ENCODE measurements at regions not wholly inside any gene's neighbourhood (a gene's known extent, or its start where the extent isn't known, plus 50 kb on each side); places are given as distances from the start of the nearest gene placed in this dataset.

DNA sequence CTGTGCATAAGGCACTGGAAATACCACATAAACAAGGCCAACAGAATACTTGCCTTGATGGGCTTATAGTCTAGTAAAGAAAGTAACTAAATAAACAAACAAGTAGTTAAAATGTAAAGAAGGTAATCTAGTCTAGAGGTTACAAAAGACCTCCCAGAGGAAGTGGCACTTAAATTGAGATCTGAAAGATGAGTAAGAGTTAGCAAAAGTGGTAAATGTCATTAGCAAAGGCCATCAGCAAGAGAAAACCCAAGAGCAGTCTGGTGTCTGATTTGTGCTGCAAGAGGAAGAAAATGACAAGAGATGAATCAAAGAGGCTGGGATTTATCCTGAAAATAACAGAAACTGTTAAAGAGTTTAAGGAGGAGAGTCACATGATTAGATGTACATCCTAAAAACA is 96.6 kb upstream of the SMLR1 start:
- intact Hi-C loops (cut with DNase I, micrococcal nuclease): no loop called here
- DNase-seq (no peak), ATAC-seq (no peak)

DNA sequence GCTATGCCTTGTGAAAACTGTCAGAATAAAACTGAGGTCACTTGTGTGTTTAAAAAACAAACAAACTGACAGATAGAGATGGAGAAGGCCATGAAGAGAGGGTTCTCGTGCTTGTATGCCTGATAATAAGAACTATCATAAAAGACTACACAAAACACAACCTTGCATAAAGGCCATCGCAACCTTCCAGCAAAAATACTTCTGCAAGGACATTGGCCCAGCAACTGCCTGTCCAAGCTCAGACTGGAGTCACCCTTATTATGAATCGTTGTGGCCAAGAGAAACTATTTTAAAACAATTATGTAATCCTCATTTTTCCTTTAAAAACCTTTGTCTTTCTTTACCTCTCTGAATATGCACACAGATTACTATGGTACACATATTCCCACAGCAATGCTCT is 93.0 kb upstream of the SMLR1 start:
- DNase-seq: no peak
- intact Hi-C loops (cut with DNase I, micrococcal nuclease): no loop called here
- no peak for ATAC-seq

DNA sequence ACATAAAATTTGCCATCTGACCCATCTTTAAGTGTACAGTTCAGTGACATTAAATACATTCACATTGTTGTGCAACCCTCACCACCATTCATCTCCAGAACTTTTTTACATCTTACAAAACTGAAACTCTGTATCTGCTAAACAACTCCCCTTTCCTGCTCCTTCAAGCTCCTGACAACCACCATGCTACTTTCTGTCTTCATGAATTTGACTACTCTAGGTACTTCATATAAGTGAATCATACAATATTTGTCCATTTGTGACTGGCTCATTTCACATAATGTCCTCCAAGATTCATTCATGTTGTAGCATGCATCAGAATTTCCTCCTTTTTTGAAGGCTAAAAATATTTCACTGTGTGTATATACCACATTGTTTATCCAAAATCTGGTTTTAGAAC is 86.9 kb upstream of the SMLR1 start:
- intact Hi-C loops (cut with DNase I, micrococcal nuclease): no loop called here
- no peak for DNase-seq
- ATAC-seq: no peak

DNA sequence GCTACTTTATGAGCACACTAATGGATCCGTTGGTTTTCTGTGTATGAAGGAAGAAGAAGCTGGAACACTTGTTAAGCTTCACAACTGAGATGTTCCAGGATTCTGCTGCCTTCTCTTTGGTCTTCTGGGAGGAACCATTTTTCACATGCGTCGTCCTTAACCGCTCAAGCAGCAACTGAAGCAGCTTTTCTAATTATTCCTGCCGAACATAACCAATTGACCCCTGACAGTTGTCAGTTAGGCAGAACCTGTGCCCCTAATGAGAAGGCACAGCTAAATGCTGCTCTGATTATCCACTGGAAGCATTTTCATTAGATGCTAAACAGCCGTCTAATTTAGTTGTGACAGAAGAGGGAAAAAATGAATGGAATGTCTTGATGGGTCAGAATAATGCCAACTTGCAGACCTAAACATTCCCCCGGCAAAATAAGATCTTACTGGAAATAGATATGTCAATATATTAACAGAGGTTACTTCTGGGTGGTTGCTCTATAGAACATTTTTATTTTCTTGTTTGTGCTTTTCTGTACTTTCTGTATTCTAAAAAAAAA is 85.0 kb upstream of the SMLR1 start:
- intact Hi-C loops (cut with DNase I, micrococcal nuclease): no loop called here
- ATAC-seq (no peak), DNase-seq (no peak)

DNA sequence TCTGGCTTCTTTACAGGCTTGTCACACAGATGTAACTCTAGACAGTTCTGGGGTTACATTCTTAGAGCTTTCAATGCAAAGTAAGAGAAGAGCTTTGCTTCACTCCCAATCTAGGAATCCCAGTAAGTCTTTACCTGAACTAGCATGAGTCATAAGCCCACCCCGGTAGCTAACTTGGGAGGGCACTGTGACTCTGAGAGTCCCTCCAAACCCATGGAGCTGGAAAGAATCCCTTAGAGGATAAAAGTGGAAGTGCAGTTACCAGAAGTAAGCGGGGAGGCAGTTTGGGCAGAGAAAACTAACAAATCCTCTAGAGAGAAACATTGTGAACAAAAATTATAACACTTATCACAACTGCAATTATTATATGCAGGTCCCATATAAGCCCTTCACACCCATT is 84.0 kb upstream of the SMLR1 start:
- intact Hi-C loops (cut with DNase I, micrococcal nuclease): no loop called here
- ATAC-seq (no peak), DNase-seq (no peak)

DNA sequence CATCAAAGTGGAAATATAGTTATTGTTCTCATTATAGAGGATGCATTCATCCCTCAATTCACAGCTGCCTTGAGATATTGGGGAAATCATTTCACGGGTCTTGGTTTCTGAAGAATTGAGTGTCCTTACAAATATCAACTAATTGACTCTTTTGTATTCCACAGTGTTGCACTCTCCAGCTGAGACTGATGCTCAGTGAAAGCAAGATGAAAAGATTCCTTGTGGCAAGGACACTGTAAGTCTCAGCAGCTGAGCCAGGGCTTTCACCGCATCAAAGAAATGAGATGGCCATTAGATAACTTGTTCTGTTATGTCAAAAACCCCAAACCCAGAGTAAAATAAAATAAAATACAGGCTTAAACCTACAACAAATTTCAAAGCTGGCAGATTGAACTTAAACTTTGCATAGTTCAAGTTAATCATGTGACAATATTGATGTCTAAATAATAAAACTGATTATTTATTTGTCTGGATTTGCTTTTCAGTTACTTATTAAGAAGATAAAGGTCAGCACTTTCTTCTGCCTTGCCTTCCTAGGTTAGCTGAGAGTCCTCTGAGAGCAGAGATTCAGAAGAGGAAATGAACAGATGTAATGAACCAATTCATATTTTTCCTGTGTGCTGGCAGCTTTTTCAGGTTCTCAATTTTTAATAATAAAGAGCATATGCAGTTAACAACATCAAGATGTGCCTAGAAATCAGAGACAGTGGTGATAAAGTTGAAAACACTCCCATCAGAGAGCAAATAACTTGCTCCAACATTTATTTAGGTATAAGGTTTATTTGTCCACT is 82.4 kb upstream of the SMLR1 start:
- DNase-seq (no peak), ATAC-seq (no peak)
- intact Hi-C loops (cut with DNase I, micrococcal nuclease): no loop called here

DNA sequence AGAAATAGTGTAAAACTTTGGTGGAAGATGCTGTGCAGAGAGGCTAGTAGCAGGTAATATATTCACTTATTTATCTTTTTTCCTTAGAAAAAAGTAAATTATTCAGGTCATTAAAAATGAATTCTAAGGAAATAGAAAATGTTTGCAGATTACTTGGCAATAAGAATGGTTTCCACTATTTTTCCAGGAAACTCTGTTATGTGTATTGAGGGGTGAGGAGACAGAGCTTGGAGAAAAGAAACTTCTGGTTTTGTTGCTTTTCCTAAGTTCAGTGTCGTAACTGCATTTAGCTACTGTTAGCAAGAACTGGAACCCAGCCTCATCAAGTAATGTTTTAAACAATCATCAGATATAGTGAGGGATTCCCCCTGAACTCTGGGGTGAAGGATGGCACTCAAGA is 79.2 kb upstream of the SMLR1 start:
- DNase-seq: no peak
- no peak for ATAC-seq
- intact Hi-C loops (cut with DNase I, micrococcal nuclease): no loop called here

DNA sequence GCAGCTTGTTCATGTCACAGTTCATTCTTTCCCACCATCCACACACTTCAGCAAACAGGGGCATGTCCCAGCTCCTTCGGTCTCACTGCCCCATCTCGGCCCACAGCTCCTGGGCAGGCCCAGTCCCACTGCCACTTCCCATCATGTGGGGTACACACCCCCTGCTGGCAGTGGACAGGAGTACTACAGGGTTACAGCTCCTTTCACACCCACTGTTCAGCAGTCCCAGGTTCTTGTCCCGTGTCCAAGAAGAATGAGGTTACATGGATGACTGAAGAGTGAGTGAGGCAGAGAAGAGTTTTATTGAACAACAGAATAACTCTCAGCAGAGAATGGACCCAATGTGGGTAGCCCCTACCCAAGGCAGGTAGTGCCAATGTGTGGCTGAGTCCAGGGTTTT is 77.8 kb upstream of the SMLR1 start:
- no peak for DNase-seq
- ATAC-seq: no peak
- intact Hi-C loops (cut with DNase I, micrococcal nuclease): no loop called here

DNA sequence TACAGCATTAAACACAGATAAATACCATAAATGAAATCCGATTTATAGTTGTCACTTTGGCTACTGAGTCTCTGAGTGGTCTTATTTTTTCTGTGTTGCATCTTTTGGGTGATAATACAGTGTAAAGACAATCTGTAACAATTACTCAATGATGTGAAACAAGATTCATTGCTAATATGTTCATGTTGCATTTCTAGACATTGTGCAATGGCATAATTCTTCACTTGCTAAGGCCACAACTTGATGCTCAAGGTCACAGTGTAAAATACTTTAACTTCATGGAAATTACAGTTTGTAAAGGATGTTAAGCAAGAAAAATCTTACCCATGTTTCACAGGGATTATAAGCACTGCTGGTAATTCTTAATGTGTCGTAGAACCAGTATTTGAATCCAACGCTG is 74.9 kb upstream of the SMLR1 start:
- no peak for ATAC-seq
- intact Hi-C loops (cut with DNase I, micrococcal nuclease): no loop called here
- DNase-seq: no peak

DNA sequence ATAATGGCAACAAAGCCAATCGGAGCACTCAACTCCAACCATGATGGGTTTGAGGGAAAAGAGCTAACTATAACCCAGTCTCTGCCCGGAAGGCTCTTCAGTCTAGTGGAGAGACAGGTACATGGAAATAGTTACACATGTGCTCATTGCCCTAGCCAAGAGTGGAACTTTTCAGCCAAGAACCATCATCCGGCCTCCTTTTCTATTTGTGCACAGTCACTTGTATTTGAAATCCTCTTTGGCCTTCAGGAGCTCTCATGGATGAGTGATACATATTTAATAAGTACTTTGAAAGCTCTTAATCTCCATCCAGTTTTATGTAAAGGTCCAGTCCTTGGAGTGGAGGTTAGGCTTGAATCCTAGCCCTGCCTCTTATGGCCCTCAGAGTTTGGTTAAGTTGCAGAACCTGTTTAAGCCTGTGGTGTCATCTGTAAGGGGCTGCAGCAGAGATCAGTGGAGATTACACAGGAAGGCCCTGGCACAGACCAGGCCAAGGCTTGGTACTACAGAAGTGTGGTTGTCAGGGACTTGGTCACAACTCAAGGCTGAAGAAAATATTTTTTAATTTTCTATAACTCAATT is 72.3 kb upstream of the SMLR1 start:
- ATAC-seq: no peak

DNA sequence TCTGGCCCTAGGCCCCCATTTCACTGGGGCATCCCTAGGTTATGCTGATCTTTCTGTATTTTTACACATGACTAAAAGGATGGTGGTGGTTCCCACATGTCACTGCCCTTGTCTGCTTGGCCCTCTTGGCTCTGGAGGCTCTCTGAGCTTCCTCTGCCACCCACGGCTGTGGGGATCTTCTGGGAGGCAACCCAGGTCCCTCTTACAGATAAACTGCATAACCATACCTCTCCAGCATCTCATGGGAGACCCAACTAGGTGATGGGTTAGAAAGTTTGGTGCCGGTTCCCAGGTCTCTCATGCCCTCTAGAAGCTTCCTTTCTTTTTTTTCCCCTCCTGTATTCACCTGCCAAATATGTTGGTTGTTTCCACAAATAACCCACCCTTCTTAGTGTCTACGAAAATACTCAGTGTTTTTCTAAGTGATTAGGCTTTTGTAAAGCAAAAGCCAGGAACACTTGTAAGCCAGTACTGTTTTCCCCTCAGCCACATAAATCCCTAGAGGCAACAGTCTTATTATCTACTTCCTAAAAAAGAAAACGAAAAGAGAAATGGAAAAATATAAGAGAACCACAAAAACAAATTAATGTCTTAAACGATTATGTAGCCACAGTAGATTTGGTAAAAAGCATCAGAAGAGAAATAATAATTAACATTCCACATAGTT is 71.7 kb upstream of the SMLR1 start:
- DNase-seq (no peak), ATAC-seq (no peak)
- intact Hi-C loops (cut with DNase I, micrococcal nuclease): no loop called here

More for the DNA sequence above, 72.3 kb upstream of the SMLR1 start:
- intact Hi-C loops (cut with DNase I, micrococcal nuclease): no loop called here
- DNase-seq: no peak

DNA sequence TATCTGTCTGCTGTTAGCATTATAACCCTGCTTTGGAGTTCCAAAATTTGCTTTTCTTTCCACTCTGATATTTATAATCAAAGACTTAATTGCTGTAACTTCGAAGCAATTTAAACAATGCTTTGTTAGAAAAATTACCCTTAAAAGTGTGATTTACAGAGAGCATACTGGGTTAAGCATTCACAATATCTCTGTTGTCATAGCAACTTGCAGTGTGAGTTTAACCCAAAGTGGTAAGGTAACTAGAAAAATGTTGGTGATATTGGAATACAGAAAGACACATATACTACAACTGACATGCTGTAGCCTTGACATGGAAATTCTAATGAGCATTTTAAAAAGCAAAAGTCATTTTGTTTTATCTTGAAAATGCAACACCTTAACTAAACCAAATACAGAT is 70.4 kb upstream of the SMLR1 start:
- intact Hi-C loops (cut with DNase I, micrococcal nuclease): no loop called here

DNA sequence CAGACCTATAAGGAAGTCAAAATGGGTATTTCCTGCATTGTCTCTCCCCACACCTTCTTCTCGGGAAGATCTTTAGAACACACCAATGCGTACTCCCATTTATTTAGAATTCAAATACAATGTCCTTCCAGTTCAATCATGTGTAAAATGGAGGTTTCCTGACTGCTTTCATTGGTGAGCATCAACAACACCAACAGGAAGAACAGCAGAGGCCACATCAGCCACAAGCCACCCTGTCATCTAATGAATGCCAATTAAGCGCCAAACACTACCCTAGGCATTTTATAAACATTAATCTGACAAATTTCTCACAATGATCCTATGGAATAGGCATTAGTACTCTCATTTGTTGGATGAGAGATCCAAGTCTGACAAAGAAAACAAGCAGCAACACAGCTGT is 68.4 kb upstream of the SMLR1 start:
- DNase-seq (no peak), ATAC-seq (no peak)
- intact Hi-C loops (cut with DNase I, micrococcal nuclease): no loop called here

More for the DNA sequence above, 70.4 kb upstream of the SMLR1 start:
- DNase-seq (no peak), ATAC-seq (no peak)

DNA sequence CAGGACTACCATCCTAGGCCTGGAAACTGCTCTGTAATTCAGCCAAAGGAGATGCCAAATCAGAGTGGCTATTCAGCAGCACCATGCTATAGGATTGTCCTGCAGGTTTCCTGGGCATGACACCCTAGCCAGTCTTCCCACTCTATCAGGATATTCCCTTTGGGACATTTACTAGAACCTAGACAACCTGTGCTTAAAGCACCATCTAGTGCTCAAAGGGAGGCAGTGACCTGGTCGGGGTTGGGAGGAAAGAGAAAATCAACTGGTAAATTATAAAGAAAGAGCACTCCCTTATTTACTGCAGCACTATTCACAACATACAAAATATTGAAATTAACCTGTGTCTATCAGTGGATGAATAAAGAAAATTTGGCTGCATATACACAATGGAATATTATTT is 67.2 kb upstream of the SMLR1 start:
- DNase-seq (peak in 1 of 2 donors; percentile 11), ATAC-seq (peak; percentile 70)
- intact Hi-C loops (cut with DNase I, micrococcal nuclease): no loop called here

DNA sequence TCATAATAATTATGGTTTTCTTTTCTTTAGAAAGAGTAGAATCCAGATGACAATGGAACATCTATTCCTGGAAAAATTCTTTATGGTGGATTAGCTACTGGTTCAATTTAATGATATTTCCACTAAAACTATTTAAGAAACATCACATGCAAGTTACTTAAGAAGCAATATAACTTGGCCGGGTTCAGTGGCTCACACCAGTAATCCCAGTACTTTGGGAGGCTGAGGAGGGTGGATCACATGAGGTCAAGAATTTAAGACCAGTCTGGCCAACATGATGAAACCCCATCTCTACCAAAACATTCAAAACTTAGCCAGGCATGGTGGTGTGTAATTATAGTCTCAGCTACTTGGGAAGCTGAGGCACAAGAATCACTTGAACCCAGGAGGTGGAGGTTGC is 65.9 kb upstream of the SMLR1 start:
- ATAC-seq: no peak
- intact Hi-C loops (cut with DNase I, micrococcal nuclease): no loop called here
- DNase-seq: no peak

DNA sequence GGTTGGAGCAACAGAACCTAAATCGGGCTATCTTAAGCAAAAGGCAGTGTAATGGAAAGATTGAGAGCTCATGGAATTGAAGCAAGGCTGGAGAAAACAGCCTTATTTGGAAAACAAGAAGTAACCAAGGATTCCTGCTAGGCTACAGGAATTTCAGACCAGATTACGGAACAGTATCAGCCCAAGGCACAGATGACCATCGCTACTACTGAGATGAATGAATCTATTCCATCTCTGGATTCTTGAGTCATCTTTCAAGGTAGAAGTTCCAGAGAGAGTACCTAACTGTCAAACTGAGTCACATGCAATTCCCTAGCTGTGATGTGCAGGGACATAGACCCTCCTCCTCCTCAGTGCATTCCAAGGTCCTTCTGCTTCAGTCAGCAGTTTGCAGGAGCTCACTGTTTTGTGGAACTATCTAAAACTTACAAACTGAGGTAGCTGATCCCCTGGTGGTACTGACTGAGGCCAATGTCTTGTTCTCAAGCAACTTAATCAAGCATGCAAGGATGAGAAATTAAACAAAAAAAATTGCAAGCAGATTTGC is 62.0 kb upstream of the SMLR1 start:
- intact Hi-C loops (cut with DNase I, micrococcal nuclease): no loop called here
- ATAC-seq (no peak), DNase-seq (no peak)

DNA sequence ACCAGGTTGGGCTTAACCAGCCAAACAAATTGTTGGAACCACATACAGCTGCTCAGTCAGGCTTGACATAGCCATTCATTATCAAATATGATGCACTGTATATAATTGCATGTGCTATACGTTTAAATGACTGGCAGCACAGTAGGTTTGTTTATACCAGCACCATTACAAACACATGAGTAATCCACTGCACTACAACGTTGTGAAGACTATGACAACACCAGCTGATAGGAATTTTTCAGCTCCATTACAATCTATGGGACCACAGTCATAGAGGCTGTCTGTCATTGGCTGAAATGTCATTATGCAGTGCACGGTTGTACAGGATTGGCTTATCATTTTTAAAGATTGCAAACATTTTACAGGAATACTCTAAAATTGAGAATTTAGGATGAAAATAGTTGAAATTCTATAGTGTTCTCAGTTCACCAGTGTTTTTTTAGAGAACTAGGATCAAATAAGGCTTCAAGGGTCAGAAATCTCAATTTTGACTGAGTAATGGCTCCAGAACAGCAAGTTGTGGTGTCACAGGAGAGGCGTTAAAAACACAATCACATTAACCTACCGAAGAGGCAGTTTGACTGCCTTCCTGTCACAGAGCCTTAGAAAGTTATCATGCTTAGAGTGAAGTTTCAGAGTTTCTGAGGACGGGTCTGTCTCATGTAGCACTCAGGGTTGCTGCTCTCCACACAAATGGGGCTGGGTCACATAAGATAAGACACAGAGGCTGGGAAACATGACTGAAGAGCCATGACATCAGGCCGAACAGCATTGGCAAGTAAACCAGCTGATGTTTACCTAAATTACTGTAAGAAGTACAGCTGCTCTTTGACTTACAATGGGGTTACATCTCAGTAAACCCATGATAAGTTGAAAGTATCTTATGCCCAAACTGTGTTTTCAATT is 60.7 kb upstream of the SMLR1 start:
- DNase-seq (no peak), ATAC-seq (no peak)
- intact Hi-C loops (cut with DNase I, micrococcal nuclease): no loop called here

DNA sequence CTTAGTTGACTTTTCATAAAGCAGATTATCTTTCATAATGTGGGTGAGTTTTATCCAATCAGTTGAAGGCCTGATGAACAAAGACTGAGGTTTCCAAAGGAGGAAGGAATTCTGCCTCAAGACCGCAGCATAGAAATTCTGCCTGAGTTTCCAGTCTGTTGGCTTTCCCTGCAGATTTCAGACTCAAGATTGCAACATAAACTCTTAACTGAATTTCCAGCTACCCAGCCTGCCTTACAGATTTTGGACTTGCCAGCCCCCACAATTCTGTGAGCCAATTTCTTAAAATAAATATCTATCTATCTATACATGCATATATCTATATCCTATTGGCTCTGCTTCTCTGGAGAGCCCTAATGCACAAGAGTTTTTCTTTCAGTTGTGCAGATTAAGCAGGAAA is 57.3 kb upstream of the SMLR1 start:
- intact Hi-C loops (cut with DNase I, micrococcal nuclease): no loop called here
- no peak for DNase-seq

DNA sequence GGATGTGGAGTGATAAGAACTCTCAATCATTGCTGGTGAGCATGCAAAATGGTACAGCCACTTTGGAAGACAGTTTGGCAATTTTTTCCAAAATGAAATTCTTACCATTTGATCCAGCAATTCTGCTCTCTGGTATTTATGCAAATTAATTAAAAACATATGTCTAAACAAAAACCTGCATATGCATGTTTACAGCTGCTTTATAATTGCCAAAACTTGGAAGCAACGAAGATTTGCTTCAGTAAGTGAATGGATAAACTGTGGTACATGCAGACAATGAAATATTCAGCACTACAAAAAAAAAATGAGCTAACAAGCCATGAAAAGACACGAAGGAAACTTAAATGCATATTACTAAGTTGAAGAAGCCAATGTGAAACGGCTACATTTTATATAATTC is 55.5 kb upstream of the SMLR1 start:
- intact Hi-C loops (cut with DNase I, micrococcal nuclease): no loop called here
- DNase-seq: no peak
- ATAC-seq: no peak

More for the DNA sequence above, 57.3 kb upstream of the SMLR1 start:
- ATAC-seq: no peak
